IPS-11a (cell line): ENCODE measurements at regions not wholly inside any gene's neighbourhood (a gene's known extent, or its start where the extent isn't known, plus 50 kb on each side); places are given as distances from the start of the nearest gene placed in this dataset.
"Not testable (repeated sequence)": the region's sequence is repeated elsewhere in the genome, so short reads cannot be mapped to it uniquely, and the experiment has no call there.

Experiments
- H3K4me3 ChIP-seq: one replicate; pipeline ENCODE4 v1.5.1; 2013; ENCODE audit warnings: low read depth, low read length, control low read depth

DNA sequence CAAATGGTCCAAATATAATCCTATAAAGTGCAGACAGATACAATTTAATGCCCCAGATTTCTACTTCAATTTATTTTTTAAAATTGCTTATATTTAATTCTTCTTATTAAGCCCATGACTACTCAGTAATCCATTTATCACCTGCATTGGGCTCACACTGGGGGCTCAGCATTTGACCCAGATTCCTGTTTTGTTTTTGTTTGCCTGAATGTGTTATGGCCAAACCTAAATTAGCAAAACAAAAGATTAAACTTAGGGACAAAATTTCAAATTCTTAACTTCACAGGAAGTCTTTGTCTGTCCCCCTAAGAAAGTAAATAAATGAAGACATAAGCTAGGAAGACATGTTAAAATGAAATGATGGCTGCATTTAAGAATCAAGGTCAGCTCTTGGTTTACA, 322.3 kb downstream of the RMST start:
- no peak overlapping the region for H3K4me3 ChIP-seq

DNA sequence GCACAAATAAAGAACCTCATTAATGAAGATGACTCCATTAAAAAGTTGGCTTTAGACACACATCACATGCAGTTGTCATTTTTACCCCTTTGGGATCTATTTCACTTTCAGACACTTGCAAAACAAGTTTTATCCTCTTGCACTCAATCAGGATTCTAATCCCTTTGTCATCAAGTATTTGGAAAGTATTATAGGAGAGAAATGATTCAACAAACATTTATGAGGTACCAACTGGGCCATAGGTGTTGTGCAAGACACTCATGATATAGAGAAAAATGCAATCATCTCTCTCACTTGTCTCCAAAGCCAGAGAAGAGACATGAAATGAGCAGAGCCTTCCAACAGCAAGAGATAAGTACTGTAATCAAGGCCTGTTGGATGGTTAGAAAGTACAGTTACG, 327.7 kb downstream of the RMST start:
- H3K4me3 ChIP-seq = no peak overlapping the region

DNA sequence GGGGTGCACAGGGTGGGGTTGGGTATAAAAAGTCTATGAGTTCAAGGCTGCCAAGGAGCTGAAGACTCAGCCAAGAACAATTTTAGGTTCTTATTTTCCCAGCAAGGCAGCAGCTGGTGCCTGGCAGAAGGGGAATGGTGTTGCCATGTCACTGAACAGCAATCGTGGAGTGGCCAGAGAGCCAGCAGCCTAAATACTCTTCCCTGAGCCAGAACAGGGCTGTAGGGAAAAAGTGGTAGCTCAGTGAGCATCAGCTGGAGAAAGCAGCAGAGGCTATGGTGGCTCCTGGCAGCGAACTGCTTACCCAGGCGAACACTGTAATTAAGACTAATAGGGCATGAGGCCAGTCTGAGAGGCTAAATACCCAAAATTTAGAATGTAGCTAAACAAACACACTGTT, 334.9 kb downstream of the RMST start:
- H3K4me3 ChIP-seq = no peak overlapping the region

DNA sequence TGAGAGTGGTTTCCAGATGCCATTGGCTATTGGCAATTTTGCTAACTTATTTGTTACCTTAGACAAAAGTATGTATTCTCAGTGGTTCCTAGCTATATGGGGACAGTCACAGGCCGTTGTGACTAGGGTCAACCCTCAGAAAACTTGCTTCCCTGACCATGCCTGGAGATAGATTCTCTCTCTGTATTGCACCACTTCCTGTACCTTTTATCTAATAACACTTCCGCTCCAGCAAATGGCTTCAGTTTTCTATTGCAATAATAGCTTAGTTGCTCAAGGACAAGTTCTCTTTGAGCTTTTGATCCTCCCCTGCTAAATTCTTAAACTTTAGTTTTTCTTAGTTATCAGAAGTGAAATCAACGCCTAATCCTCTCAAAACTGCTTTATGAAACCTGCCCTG, 338.0 kb downstream of the RMST start:
- no peak overlapping the region for H3K4me3 ChIP-seq

DNA sequence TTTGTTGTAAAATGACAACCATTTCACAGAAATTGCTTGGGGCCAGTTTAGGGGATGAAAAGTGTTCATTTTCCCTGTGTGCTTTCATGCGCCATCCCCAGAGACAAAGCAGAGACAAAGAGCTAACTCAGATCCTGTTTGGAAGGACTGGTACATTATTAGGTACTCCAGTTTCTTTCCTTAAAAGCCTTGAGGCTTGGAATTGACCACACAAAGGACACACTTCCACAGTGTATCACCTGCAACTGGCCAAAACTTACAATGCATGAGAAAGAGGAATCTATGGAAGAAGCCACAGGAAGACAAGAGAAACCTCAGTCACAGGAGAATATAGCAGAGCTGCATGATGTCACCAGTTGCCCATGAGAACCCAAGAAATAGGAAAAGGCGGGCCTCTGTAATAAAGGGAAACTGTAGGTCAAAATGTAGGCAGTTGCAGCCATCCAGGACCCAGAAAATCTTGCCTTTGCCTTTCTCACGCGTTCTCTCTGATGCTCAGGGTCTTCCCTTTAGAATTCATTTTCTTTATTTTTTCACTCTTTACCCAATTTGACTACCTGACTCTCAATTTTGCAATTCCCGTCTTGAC, 339.0 kb downstream of the RMST start:
- H3K4me3 ChIP-seq = no peak overlapping the region

- no peak overlapping the region for H3K4me3 ChIP-seq
Measured at GRCh38 chr12:97805146-97805545, 342.5 kb downstream of the RMST start.

- H3K4me3 ChIP-seq = no peak overlapping the region
Measured at GRCh38 chr12:97813301-97813700, 350.7 kb downstream of the RMST start.

- H3K4me3 ChIP-seq = no peak overlapping the region
Measured at GRCh38 chr12:97821806-97822205, 359.2 kb downstream of the RMST start.

DNA sequence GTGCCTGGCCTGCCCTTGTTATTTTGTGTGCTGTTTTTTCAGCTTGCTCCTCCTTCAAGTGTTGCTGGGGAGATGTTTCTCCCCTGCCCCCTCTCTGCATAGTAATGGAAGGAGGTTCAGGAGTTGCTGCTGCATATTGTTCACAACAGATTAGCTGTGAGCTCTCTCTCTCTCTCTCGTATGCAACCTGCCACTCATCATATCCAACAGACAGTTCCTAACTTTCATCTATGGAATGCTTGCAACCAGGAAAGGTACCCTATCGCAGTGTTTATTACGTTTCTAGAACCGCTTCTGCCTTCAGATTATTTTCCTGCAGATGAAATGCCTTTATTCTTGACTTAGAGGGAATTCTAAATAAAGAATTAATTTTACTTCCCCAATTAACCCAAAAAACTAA, 372.9 kb downstream of the RMST start:
- H3K4me3 ChIP-seq = no peak overlapping the region

GRCh38 chr12:97837401-97837800, 374.8 kb downstream of the RMST start:
- H3K4me3 ChIP-seq = no peak overlapping the region

DNA sequence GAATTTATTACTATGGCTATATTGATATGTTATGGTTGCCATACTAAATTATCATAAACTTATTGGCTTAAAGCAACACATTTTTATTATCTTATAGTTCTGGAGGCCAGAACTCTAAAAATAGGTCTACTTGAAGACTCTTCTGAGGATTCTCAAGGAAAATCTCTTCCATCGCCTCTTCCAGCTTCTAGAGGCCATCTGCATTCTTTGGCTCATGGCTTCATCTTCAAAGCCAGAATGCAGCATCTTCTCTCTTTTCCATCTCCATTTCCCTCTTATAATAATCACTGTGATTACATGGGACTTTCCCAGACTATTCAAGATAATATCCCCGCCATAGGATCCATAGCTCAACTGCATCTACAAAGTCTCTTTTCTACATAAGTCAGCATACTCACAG, 385.4 kb downstream of the RMST start:
- H3K4me3 ChIP-seq = no peak overlapping the region

GRCh38 chr12:97854477-97854876, 391.9 kb downstream of the RMST start:
- H3K4me3 ChIP-seq = no peak overlapping the region

DNA sequence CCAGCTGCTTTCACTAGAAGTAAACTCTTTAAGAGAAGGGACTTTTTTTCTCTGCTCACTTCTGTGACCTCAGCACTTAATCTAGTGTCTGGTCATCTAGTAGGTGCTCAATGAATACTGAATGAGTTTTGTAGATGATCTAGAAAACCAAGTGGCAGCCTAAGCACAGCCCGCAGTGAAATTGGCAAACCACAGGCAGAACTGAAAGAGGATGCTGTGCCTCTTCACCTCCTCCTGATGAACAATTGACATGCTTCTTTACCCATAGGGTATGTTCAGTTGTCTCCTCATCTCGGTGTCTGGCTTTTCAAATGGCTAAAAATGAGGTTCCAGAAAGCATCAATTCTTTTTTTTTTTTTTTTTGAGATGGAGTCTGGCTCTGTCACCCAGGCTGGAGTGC, 399.5 kb downstream of the RMST start:
- no peak overlapping the region for H3K4me3 ChIP-seq

DNA sequence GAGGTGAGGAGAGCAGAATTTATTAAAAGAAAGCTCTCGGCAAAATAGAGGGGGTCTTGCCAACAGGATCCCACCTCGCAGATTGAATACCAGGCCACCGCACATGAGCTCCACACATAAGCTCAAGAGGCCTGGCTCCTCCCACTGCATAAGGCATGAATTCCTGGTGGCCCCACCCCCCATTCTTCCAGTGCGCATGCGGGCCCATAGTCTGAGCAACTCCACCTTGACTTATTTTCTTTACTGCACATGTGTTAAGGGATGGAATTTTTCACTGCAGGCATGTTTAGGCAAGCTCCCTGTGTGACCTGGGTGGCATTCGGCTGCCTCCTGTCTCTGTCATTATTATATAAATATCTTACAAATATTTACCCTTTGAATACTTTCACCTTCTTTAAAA, 412.5 kb downstream of the RMST start:
- no peak overlapping the region for H3K4me3 ChIP-seq

DNA sequence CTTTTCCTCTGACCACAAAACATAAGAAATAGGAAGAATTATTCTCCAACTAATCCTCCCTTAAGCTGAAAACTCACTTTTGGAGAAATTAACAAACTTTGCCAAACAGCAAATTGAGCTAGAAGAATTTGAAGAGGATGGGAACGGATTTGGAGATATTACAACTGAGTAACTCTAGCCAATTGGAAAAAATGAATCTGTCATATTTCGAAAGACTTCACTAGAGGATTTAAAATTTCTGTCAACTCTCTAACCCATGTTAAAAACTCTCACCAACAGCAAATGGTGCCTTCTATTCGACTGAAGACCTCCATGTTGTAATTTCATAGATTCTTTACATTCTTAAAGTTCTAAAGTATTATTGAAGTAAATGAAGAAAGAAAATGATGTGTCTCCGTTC, 414.2 kb downstream of the RMST start:
- H3K4me3 ChIP-seq = no peak overlapping the region

- no peak overlapping the region for H3K4me3 ChIP-seq
Measured at GRCh38 chr12:97877404-97877803, 414.8 kb downstream of the RMST start.

- H3K4me3 ChIP-seq = no peak overlapping the region
Measured at GRCh38 chr12:97886511-97887176, 424.0 kb downstream of the RMST start.

- H3K4me3 ChIP-seq = not testable (repeated sequence)
Measured at GRCh38 chr12:97897881-97898280, 435.3 kb downstream of the RMST start.

- H3K4me3 ChIP-seq = no peak overlapping the region
Measured at GRCh38 chr12:97899529-97899928, 436.9 kb downstream of the RMST start.

GRCh38 chr12:97899956-97900355, 437.4 kb downstream of the RMST start:
- no peak overlapping the region for H3K4me3 ChIP-seq

- no peak overlapping the region for H3K4me3 ChIP-seq
Measured at GRCh38 chr12:97903356-97903755, 440.8 kb downstream of the RMST start.

DNA sequence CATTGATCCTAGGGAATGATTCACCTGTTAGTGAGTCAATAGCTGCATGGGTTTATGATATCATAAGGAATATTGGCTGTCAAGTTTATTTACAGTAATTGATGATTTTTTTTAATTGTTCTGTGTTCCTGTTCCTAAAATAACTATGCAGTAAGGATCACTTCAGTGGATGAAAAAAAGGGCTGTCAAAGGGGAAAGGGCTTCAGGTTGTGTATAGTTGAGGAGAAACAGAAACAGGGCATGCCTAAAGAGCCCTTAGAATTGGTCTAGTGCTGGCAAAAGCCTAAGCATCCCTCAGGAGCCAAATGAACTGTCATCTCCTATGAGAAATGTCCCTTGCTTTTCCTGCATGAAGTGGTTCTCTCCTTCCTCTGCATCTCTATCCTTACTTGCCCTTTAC, 444.9 kb downstream of the RMST start:
- H3K4me3 ChIP-seq = no peak overlapping the region

- H3K4me3 ChIP-seq = no peak overlapping the region
Measured at GRCh38 chr12:97910559-97910958, 448.0 kb downstream of the RMST start.
